GM18520 (cell line): ENCODE measurements at regions not wholly inside any gene's neighbourhood (a gene's known extent, or its start where the extent isn't known, plus 50 kb on each side); places are given as distances from the start of the nearest gene placed in this dataset.

Source experiments
- ATAC-seq: cut with Tn5 transposase; IDR thresholded peaks from one replicate; pipeline ENCODE4 v1.9.1; 2021; ENCODE audit not compliant: unreplicated experiment

DNA sequence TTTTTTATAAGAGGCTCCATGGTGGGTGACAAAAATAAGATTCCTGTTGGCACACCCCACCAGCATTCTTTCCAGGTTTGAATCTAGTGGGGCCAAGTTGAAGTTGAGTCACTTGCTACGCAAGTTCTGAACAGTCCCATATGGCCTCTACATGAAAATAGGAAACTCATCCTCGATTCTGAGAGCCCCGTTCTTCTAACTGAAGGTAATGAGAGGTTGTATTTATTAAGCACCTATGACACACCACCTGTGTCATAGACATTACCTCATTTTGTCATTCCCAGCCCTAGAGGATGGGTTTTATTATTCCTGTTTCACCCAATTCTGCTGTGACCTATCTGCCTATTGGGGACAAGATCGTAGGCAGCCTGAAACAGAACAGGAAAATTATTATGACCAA lies 131.7 kb downstream of the ACTL7B start:
- no peak for ATAC-seq

GRCh38 chr9:108722396-108722795 lies 133.4 kb downstream of the ACTL7B start:
- ATAC-seq: no peak

GRCh38 chr9:108720191-108720642 lies 135.6 kb downstream of the ACTL7B start:
- no peak for ATAC-seq

DNA sequence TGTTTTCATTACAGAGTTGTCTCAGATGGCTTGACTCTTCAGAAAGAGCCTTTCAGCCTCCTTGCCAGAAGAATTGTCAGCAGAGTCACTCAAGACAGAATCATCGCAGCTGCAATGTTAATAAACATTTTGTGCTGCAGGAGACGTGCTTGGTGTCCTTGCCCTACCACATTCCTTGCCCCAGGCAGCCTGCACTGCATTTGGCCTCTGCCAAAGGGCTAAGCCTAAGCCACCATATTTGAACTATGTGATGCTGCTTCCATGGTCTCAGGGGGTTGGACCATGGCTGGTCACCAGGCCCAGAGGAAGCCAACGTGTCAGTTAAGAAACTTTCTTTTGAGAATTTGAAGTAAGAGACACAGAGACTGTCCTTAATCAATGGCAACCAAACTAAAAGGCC lies 145.4 kb downstream of the ACTL7B start:
- ATAC-seq: no peak

DNA sequence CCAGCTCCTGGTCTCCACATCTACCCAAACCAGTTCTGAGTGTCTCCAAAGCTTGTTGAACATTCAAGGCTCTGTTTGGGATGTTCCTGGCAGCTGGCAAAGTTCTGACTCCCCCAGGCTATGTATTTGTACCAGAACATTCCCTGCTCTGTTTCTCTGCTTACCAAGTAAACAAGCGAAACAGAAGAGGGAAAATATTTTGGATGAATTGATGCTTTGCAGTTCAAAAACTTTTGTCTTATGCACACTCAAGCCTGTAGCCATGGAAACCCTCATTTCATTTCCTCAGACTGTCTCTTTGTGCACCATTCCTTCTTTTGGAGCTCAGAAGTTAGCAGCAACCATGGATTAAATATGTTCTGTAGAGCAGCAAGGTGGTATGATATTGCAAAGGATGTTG lies 145.8 kb downstream of the ACTL7B start:
- ATAC-seq: no peak

- no peak for ATAC-seq
Measured at GRCh38 chr9:108709126-108709525, 146.7 kb downstream of the ACTL7B start.

DNA sequence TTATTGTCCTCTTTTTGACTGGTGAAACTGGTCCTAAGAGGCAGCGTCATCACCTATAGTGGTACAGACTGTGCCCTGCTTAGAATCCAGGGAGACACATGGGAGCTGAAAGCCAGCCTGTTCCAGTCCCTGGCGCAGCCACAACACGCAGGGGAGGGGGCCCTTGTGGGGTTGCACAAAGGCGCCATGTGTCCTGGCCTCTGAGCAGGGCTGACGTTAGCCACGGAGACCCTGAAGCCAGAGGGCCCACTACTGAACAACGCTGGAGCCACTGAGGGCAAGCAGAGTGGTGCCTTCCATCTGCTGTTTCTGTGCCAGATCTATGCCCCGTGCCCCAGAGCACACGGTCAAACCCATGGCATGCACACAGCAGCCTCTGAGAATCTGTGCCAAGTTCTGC lies 147.3 kb downstream of the ACTL7B start:
- no peak for ATAC-seq

- ATAC-seq: no peak
Measured at GRCh38 chr9:108707120-108707519, 148.7 kb downstream of the ACTL7B start.

GRCh38 chr9:108704156-108704852 lies 151.5 kb downstream of the ACTL7B start:
- no peak for ATAC-seq

DNA sequence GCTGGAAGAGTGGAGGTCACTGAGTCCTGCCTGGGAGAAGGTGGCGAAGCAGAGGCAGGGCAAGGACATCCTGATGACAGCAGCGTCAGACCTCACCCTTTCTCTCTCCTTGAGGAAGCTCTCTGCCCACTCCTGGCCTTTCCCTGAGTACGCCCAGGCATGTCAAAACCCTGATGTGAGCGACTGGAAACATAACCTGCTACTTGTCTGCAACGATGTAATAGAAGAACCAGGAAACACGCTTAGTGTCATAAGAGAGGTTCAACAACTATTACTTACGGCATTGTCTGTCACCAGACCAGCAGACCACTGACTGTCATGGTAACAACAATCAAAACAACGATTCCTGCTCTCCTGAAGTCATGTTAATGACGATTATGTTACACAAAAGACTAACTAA lies 152.4 kb downstream of the ACTL7B start:
- ATAC-seq: no peak

GRCh38 chr9:108702681-108703080 lies 153.1 kb downstream of the ACTL7B start:
- ATAC-seq: no peak

DNA sequence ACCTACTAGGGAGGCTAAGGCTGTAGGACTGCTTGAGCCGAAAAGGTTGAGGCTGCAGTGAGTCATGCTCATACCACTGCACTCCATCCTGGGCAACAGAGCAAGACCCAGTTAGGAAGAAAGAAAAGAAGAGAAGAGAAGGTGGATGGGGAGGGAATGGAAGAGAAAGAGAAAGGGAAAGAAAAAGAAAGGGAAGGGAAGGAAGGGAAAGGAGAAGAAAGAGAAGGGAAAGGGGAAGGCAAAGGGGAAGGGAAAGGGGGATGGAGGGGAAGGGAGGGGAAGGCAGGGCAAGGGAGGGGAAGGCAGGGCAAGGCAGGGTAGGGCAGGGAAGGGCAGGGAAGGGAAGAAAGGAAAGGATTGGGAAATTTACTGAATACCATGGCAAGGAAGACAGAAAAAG lies 157.0 kb downstream of the ACTL7B start:
- no peak for ATAC-seq

DNA sequence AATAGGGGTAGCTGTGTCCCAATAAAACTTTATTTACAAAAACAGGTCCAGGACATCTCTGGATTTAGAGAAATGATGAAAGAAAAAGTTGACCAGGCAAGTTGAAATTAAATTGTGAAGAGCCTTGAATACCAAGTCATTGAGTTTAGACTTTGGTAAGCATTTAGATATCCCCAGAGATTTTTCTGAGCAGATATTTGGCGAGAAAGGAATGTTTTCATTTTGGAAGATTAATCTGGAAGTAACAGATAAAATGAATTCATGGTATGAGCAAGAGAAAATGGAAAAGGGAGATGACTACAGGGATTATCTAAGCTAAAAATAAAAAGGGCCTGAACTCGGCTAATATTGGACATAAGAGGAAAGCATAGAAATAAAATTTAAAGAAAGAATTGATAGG lies 157.6 kb downstream of the ACTL7B start:
- no peak for ATAC-seq

GRCh38 chr9:108696156-108696555 lies 159.6 kb downstream of the ACTL7B start:
- no peak for ATAC-seq

DNA sequence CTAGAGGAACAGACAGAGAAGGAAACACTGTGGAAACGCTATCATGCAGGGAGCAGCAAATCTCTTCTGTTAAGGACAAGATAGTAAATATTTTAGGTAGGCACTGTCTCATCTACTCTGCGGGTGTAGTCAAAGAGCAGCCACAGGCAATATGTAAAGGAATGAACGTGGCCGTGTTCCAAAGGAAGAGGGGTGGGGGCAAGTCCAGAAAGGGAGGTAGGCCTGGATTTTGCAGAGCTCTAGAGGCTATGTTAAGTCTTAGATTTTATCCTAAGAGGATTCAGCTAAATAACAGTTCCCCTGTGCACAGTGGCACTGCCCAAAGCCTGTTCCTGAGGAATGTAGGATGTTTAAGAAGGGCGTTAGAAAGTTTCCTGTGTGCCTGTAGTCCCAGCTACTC lies 161.6 kb downstream of the ACTL7B start:
- no peak for ATAC-seq

DNA sequence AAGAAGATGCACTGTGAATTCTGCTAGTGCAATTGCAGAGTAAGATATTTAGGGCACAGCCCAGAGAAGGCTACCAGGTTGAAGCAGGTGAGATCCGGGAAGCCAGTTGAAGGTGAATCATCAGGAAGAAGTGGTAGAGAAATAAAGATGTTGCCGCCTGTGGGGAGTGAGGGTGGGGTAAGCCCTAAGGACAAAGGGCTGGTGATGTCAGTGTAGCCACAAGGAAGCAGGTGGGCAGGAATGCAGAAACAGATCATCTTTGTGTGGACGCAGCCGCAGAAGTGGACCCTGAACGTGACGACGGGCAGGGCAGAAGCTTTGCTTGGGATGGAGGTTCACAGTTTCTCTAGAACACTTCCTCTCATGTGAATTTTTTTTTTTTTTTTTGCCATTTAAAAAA lies 164.2 kb downstream of the ACTL7B start:
- no peak for ATAC-seq

- no peak for ATAC-seq
Measured at GRCh38 chr9:108688676-108689075, 167.1 kb downstream of the ACTL7B start.

DNA sequence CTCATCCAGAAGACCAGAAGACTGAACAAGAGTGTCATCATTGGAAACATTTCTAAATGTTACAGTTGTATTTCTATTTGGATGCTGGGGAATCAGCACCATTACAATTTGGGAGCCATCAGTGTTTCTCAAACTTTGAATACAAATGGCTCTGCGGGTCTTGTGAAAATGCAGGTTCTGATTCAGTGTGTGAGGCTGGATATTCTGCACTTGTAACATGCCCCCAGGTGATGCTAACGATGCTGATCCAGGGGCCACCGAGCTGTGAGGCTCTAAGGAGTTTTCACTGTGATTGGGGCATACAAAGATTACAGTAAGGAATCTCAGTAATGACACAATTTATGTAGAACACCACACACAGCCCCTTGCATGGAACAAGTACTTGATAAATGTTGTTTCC lies 167.7 kb downstream of the ACTL7B start:
- ATAC-seq: no peak

GRCh38 chr9:108687006-108687987 lies 168.5 kb downstream of the ACTL7B start:
- no peak for ATAC-seq

DNA sequence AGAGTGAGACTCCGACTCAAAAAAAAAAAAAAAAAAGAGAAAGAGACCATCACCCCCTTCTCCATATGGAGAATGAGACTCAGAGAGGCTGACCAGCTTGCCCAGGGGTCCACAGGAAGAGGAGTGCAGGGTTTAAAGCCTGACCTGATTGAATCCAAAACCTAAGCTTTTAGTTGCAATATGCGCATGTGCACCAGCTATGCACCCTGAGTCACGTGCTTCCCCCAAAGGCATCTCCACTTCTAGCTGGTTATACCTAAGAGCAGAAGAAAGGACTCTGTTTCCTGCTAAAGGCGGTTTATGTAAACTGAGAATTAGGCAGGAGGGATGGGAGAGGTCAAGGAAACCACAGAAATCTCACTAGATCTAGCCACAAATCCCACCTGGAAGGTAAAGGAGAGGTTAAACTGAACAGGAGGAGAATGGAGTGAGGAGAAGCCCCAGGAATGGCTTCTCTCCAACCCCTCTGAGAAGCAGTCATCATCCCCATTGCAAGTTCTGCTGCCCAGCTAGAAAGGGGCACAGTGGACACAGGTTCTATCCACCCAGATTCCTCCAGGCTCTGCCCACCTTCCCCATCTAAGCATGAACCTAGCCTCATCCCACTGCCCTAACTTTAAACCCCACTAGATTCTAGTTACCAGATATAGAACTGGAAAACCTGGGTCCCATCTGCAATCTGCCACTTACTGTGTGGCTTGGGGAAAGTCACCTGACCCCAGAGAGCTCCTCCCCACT lies 171.3 kb downstream of the ACTL7B start:
- no peak for ATAC-seq

DNA sequence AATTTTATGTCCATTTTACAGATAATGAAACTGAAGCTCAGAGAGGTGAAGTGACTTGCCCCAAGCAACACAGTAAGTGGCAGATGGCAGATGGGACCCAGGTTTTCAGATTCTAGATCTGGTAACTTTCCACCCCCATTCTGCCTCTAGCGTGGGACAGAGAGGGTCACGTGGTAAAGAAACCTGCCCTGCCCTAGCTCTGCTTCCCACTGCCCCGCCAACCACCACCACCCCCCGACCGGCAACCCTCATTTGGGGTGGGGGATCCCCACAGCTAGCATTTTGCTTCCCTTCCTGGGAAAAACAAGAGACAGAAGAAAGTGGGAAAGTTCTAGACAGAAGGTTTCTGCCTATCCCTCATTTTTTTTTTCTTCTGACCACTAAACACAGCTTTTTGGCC lies 172.5 kb downstream of the ACTL7B start:
- no peak for ATAC-seq
